ENCODE measurements at regions not wholly inside any gene's neighbourhood (a gene's known extent, or its start where the extent isn't known, plus 50 kb on each side); places are given as distances from the start of the nearest gene placed in this dataset.
"Not testable (repeated sequence)": the region's sequence is repeated elsewhere in the genome, so short reads cannot be mapped to it uniquely, and the experiment has no call there.

- H3K27ac ChIP-seq = no peak overlapping the region
- no peak for DNase-seq
Measured at GRCh38 chr1:104646233-104646632, 896.5 kb downstream of the AMY1C start.

GRCh38 chr1:104648269-104648691 lies 898.6 kb downstream of the AMY1C start:
- TF ChIP-seq POLR2A (IDR thresholded peaks at IDR 0.05) (no peak), POLR2AphosphoS5 (IDR thresholded peaks at IDR 0.05) (no peak)
- TF ChIP-seq, protein P1, sequence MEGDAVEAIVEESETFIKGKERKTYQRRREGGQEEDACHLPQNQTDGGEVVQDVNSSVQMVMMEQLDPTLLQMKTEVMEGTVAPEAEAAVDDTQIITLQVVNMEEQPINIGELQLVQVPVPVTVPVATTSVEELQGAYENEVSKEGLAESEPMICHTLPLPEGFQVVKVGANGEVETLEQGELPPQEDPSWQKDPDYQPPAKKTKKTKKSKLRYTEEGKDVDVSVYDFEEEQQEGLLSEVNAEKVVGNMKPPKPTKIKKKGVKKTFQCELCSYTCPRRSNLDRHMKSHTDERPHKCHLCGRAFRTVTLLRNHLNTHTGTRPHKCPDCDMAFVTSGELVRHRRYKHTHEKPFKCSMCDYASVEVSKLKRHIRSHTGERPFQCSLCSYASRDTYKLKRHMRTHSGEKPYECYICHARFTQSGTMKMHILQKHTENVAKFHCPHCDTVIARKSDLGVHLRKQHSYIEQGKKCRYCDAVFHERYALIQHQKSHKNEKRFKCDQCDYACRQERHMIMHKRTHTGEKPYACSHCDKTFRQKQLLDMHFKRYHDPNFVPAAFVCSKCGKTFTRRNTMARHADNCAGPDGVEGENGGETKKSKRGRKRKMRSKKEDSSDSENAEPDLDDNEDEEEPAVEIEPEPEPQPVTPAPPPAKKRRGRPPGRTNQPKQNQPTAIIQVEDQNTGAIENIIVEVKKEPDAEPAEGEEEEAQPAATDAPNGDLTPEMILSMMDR (IDR thresholded peaks at IDR 0.05 in 8 of 11, conservative IDR thresholded peaks at IDR 0.05 in 3 of 11) = peak in 1 of 11 experiments; percentile 29
- 0 to 4% (median 3%) methylated on average over 1 of the region's 1 CpG for WGBS, 5 donors
- intact Hi-C loops (cut with DNase I; ENCODE audit: low total_unique reads) = no loop called here

More at GRCh38 chr1:104646233-104646632, 896.5 kb downstream of the AMY1C start:
- intact Hi-C loops (cut with DNase I; ENCODE audit: low total_unique reads) = no loop called here
- Histone ChIP-seq H3K4me1 (no peaks in the 10 kb centered on the region), H3K9me3 (no peaks in the 10 kb centered on the region), H3K4me3 (no peak overlapping the region), H3K27me3 (replicated peaks in 1 of 7) (no peaks in the 10 kb centered on the region), H3K36me3 (no peaks in the 10 kb centered on the region)
- TF ChIP-seq POLR2A (IDR thresholded peaks at IDR 0.05) (no peak), POLR2AphosphoS5 (IDR thresholded peaks at IDR 0.05) (no peak)
- TF ChIP-seq, protein P1 (IDR thresholded peaks at IDR 0.05 in 8 of 11, conservative IDR thresholded peaks at IDR 0.05 in 3 of 11) = no peak

GRCh38 chr1:104664374-104664773 lies 914.7 kb downstream of the AMY1C start:
- H3K4me1 ChIP-seq; H3K27ac ChIP-seq; H3K9me3 ChIP-seq; H3K27me3 ChIP-seq (replicated peaks in 1 of 7); H3K4me3 ChIP-seq; DNase-seq; intact Hi-C loops (cut with DNase I; ENCODE audit: low total_unique reads); H3K36me3 ChIP-seq: not testable (repeated sequence)
- WGBS, 5 donors = 87 to 94% (median 91%) methylated on average over 22 to 24 of the region's 24 CpGs

More at GRCh38 chr1:104648269-104648691, 898.6 kb downstream of the AMY1C start:
- no peak overlapping the region for H3K4me3 ChIP-seq
- H3K27ac ChIP-seq = no peak overlapping the region
- no peak for DNase-seq
- H3K36me3 ChIP-seq = no peaks in the 10 kb centered on the region
- no peaks in the 10 kb centered on the region for H3K9me3 ChIP-seq
- no peaks in the 10 kb centered on the region for H3K4me1 ChIP-seq
- no peaks in the 10 kb centered on the region for H3K27me3 ChIP-seq (replicated peaks in 1 of 7)

GRCh38 chr1:104665300-104665699 lies 915.6 kb downstream of the AMY1C start:
- Histone ChIP-seq H3K9me3 (peaks cover 0 to 5% (median 0%) of the 10 kb centered on the region in 8 donors), H3K27ac (no peak overlapping the region), H3K36me3 (no peaks in the 10 kb centered on the region), H3K4me1 (no peaks in the 10 kb centered on the region), H3K27me3 (replicated peaks in 1 of 7) (no peaks in the 10 kb centered on the region), H3K4me3 (no peak overlapping the region)
- intact Hi-C loops (cut with DNase I; ENCODE audit: low total_unique reads) = no loop called here
- DNase-seq = no peak
- TF ChIP-seq, protein P1 (IDR thresholded peaks at IDR 0.05 in 8 of 11, conservative IDR thresholded peaks at IDR 0.05 in 3 of 11) = no peak
- TF ChIP-seq POLR2A (IDR thresholded peaks at IDR 0.05) (no peak), POLR2AphosphoS5 (IDR thresholded peaks at IDR 0.05) (no peak)
